ENCODE measurements at regions not wholly inside any gene's neighbourhood (a gene's known extent, or its start where the extent isn't known, plus 50 kb on each side); places are given as distances from the start of the nearest gene placed in this dataset.
"Not testable (repeated sequence)": the region's sequence is repeated elsewhere in the genome, so short reads cannot be mapped to it uniquely, and the experiment has no call there.

- no peak for TF ChIP-seq SMC3 (IDR thresholded peaks at IDR 0.05; ENCODE audit: low read depth, low read length)
- no peak for TF ChIP-seq RAD21 (IDR thresholded peaks at IDR 0.05; ENCODE audit: low read length)
Observed at GRCh38 chr9:100813871-100814270, 214.7 kb upstream of the PLPPR1 start (continued).

GRCh38 chr9:100819980-100820379 is 208.5 kb upstream of the PLPPR1 start:
- H3K9me3 ChIP-seq = no peaks in the 10 kb centered on the region
- WGBS (ENCODE audit: low lambda C conversion rate) = 67% methylated on average over 2 of the region's 2 CpGs
- no peaks in the 10 kb centered on the region for H3K9me2 ChIP-seq
- H2AFZ ChIP-seq (ENCODE audit: low read depth) = no peak overlapping the region
- H3K4me2 ChIP-seq = no peak overlapping the region
- H3F3A ChIP-seq (replicated peaks; ENCODE audit: insufficient read depth) = no peaks in the 10 kb centered on the region
- no peaks in the 10 kb centered on the region for H3K36me3 ChIP-seq (replicated peaks in 1 of 2; ENCODE audit: control insufficient read depth in 1 of 2, insufficient read depth in 2 of 2, low read length in 1 of 2)
- no peaks in the 10 kb centered on the region for H3K79me2 ChIP-seq (ENCODE audit: insufficient read depth)
- H3K4me1 ChIP-seq (ENCODE audit: control insufficient read depth in 1 of 2, insufficient read depth in 2 of 2, low read depth in 1 of 2, low read length in 1 of 2) = no peaks in the 10 kb centered on the region
- H3K27ac ChIP-seq (ENCODE audit: low read depth in 2 of 2, low read length in 1 of 2) = no peak overlapping the region
- no peaks in the 10 kb centered on the region for H3K27me3 ChIP-seq (ENCODE audit: insufficient read depth)
- CTCF ChIA-PET = no interaction called here
- TF ChIP-seq CTCF (IDR thresholded peaks at IDR 0.05) (no peak), RXRA (IDR thresholded peaks at IDR 0.05; ENCODE audit: borderline replicate concordance, low read depth) (no peak), ELF1 (IDR thresholded peaks at IDR 0.05) (no peak), FOSL2 (IDR thresholded peaks at IDR 0.05; ENCODE audit: borderline replicate concordance, low read depth) (no peak), MXI1 (IDR thresholded peaks at IDR 0.05; ENCODE audit: low read depth, low read length) (no peak), JUND (IDR thresholded peaks at IDR 0.05) (no peak), USF1 (IDR thresholded peaks at IDR 0.05; ENCODE audit: borderline replicate concordance, low read depth) (no peak), GABPA (IDR thresholded peaks at IDR 0.05; ENCODE audit: low read depth) (no peak), TEAD4 (IDR thresholded peaks at IDR 0.05; ENCODE audit: borderline replicate concordance, insufficient read depth) (no peak), MEF2A (IDR thresholded peaks at IDR 0.05; ENCODE audit: borderline replicate concordance, low read depth) (no peak), EZH2phosphoT487 (IDR thresholded peaks at IDR 0.05; ENCODE audit: borderline replicate concordance, low read depth) (no peak), FOXM1 (IDR thresholded peaks at IDR 0.05; ENCODE audit: low read depth) (no peak), GATA2 (CRISPR knock-in tag; IDR thresholded peaks at IDR 0.05) (no peak)
- DNase-seq = no peak
- no peak overlapping the region for H3K9ac ChIP-seq
- POLR2A ChIA-PET = no interaction called here
- no peaks in the 10 kb centered on the region for H4K20me1 ChIP-seq (ENCODE audit: insufficient read depth)
- H3K4me3 ChIP-seq (ENCODE audit: low read depth in 2 of 2, low read length in 1 of 2) = no peak overlapping the region

- H3K9me2 ChIP-seq; H3F3A ChIP-seq (replicated peaks; ENCODE audit: insufficient read depth); H3K9ac ChIP-seq; POLR2A ChIA-PET; H3K27me3 ChIP-seq (ENCODE audit: insufficient read depth); H3K79me2 ChIP-seq (ENCODE audit: insufficient read depth); H4K20me1 ChIP-seq (ENCODE audit: insufficient read depth); H3K4me3 ChIP-seq (ENCODE audit: low read depth in 2 of 2, low read length in 1 of 2); H3K4me2 ChIP-seq; H3K9me3 ChIP-seq; DNase-seq; H3K4me1 ChIP-seq (ENCODE audit: control insufficient read depth in 1 of 2, insufficient read depth in 2 of 2, low read depth in 1 of 2, low read length in 1 of 2); H3K27ac ChIP-seq (ENCODE audit: low read depth in 2 of 2, low read length in 1 of 2); H3K36me3 ChIP-seq (replicated peaks in 1 of 2; ENCODE audit: control insufficient read depth in 1 of 2, insufficient read depth in 2 of 2, low read length in 1 of 2); H2AFZ ChIP-seq (ENCODE audit: low read depth); CTCF ChIA-PET: not testable (repeated sequence)
- 54% methylated on average over 8 of the region's 8 CpGs for WGBS (ENCODE audit: low lambda C conversion rate)
Observed at GRCh38 chr9:100833035-100833434, 195.5 kb upstream of the PLPPR1 start.

Measured in SK-N-SH (cell line).